ENCODE measurements at regions not wholly inside any gene's neighbourhood (a gene's known extent, or its start where the extent isn't known, plus 50 kb on each side); places are given as distances from the start of the nearest gene placed in this dataset.

GRCh38 chr2:15997728-15998280 is 57.5 kb downstream of the MYCN start:
- Histone ChIP-seq H3F3A (ENCODE audit: insufficient read depth, low read length, poor library complexity, severe bottlenecking) (no peaks in the 10 kb centered on the region), H2AFZ (ENCODE audit: low read depth, low read length) (no peak overlapping the region), H3K36me3 (ENCODE audit: insufficient read depth, low read length) (no peaks in the 10 kb centered on the region), H4K20me1 (ENCODE audit: insufficient read depth) (no peaks in the 10 kb centered on the region), H3K9me3 (ENCODE audit: low read length) (no peaks in the 10 kb centered on the region), H3K4me3 (ENCODE audit: low read length) (no peak overlapping the region), H3K27ac (ENCODE audit: low read length) (no peak overlapping the region), H3K79me2 (replicated peaks; ENCODE audit: insufficient read depth, low read length) (no peaks in the 10 kb centered on the region), H3K27me3 (ENCODE audit: insufficient read depth, low read depth, low read length) (no peaks in the 10 kb centered on the region), H3K4me2 (ENCODE audit: low read length) (no peak overlapping the region), H3K9ac (ENCODE audit: low read length) (no peak overlapping the region), H3K9me2 (ENCODE audit: insufficient read depth, low read length) (no peaks in the 10 kb centered on the region)
- TF ChIP-seq EZH2 (IDR thresholded peaks at IDR 0.05; ENCODE audit: borderline replicate concordance, insufficient read depth, low read length, poor library complexity, severe bottlenecking) (no peak), RAD21 (conservative IDR thresholded peaks at IDR 0.05) (no peak)

- no peaks in the 10 kb centered on the region for H3K79me2 ChIP-seq (replicated peaks; ENCODE audit: insufficient read depth, low read length)
- TF ChIP-seq POLR2AphosphoS5 (IDR thresholded peaks at IDR 0.05) (no peak), MXI1 (conservative IDR thresholded peaks at IDR 0.05; ENCODE audit: poor library complexity, severe bottlenecking) (no peak)
- TF ChIP-seq, protein P1, sequence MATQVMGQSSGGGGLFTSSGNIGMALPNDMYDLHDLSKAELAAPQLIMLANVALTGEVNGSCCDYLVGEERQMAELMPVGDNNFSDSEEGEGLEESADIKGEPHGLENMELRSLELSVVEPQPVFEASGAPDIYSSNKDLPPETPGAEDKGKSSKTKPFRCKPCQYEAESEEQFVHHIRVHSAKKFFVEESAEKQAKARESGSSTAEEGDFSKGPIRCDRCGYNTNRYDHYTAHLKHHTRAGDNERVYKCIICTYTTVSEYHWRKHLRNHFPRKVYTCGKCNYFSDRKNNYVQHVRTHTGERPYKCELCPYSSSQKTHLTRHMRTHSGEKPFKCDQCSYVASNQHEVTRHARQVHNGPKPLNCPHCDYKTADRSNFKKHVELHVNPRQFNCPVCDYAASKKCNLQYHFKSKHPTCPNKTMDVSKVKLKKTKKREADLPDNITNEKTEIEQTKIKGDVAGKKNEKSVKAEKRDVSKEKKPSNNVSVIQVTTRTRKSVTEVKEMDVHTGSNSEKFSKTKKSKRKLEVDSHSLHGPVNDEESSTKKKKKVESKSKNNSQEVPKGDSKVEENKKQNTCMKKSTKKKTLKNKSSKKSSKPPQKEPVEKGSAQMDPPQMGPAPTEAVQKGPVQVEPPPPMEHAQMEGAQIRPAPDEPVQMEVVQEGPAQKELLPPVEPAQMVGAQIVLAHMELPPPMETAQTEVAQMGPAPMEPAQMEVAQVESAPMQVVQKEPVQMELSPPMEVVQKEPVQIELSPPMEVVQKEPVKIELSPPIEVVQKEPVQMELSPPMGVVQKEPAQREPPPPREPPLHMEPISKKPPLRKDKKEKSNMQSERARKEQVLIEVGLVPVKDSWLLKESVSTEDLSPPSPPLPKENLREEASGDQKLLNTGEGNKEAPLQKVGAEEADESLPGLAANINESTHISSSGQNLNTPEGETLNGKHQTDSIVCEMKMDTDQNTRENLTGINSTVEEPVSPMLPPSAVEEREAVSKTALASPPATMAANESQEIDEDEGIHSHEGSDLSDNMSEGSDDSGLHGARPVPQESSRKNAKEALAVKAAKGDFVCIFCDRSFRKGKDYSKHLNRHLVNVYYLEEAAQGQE (IDR thresholded peaks at IDR 0.05; ENCODE audit: borderline replicate concordance), result no peak
- no peak overlapping the region for H3K4me2 ChIP-seq (ENCODE audit: low read length)
- H3F3A ChIP-seq (ENCODE audit: insufficient read depth, low read length, poor library complexity, severe bottlenecking), result no peaks in the 10 kb centered on the region
- no peaks in the 10 kb centered on the region for H3K9me2 ChIP-seq (ENCODE audit: insufficient read depth, low read length)
- H3K4me3 ChIP-seq (ENCODE audit: low read length), result no peak overlapping the region
- no peaks in the 10 kb centered on the region for H3K27me3 ChIP-seq (ENCODE audit: insufficient read depth, low read depth, low read length)
- no peak overlapping the region for H2AFZ ChIP-seq (ENCODE audit: low read depth, low read length)
- H3K27ac ChIP-seq (ENCODE audit: low read length), result no peak overlapping the region
- no peaks in the 10 kb centered on the region for H4K20me1 ChIP-seq (ENCODE audit: insufficient read depth)
- no peaks in the 10 kb centered on the region for H3K9me3 ChIP-seq (ENCODE audit: low read length)
- no peaks in the 10 kb centered on the region for H3K36me3 ChIP-seq (ENCODE audit: insufficient read depth, low read length)
- H3K9ac ChIP-seq (ENCODE audit: low read length), result no peak overlapping the region
These were observed 56.4 kb downstream of the MYCN start for GRCh38 chr2:15996536-15997423.

Small RNA genes lying in the stretch of these regions (small RNA-seq; reads per million reads assigned to genes)
- gene AC174048.1 (0 reads per million in 3 experiments), gene RF00561 (0 to 0.08 (median 0.03) reads per million in 3 experiments)
